ENCODE measurements at regions not wholly inside any gene's neighbourhood (a gene's known extent, or its start where the extent isn't known, plus 50 kb on each side); places are given as distances from the start of the nearest gene placed in this dataset.
A peak's percentile ranks its signal among the peaks of the same experiment; 100 is the strongest.
"Not testable (repeated sequence)": the region's sequence is repeated elsewhere in the genome, so short reads cannot be mapped to it uniquely, and the experiment has no call there.

DNA sequence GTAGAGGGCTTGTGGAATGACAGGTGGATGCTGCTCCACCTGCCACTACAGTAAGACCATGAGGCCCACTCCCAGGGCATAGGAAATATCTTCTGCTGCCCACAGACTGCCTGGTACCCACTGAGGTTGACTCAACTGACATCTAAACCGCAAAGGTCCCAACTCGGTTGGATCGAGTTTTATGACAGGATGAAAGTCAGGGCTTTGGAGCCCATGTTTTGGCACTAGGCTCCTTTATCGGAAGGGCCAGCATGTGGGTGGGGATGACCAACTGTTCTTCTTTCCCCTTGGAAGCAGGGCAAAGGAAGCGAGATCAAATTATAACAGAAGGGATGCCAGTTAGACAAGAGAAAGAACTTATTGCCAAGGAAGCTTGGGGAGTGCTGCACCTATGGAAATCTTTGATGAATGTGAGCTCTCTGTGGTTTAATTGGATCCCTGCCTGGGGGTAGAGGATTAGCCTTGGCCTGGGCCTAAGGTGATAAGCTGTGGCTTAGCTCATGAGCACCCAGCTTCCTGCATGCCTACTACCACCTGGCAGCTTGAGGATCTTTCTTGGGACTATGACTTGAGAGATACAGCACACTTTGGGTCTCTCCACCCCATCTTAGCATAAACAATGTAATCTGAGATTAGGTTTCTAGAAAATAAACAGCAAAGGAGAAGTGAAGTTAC lies 121.8 kb downstream of the KCNA5 start:
- no peak for DNase-seq

DNA sequence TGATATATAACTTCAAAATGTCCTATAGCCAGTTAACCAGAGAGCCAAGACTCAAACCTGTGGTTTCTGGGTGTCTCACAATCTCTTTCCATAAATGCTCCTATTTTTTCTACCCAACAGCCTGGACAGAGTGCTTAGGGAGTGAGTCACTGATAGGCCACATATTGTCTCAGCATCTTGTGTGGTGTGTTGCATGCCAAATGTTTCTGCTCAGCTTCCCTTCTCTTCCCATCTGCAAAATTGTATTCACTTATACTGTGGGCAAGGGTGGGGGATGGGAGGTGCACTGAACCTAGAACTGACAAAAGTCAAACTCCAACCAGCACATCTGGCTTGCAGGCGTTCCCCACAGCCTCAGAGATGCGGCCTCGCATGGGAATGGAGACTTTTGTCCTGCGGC lies 123.3 kb downstream of the KCNA5 start:
- DNase-seq, result peak; percentile 100

DNA sequence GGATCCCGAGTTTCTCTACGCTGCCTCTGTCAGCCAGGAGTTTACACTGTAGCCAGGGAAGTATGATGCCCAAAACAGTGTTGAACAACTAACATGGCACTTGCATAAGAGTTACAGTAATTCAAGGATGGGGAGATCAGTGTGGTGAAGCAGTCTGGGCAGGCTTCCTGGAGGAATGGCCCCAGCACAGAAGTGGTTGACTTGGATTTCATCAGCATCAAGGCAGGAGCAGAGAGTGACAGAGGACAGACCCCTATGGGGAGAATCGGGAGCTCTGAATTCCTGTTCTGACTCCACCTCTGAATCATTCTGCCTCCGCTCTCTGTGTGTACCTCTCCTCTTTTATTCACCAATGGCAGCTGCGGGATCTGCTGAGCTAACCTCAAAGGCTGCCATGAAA lies 124.5 kb downstream of the KCNA5 start:
- DNase-seq, result no peak

DNA sequence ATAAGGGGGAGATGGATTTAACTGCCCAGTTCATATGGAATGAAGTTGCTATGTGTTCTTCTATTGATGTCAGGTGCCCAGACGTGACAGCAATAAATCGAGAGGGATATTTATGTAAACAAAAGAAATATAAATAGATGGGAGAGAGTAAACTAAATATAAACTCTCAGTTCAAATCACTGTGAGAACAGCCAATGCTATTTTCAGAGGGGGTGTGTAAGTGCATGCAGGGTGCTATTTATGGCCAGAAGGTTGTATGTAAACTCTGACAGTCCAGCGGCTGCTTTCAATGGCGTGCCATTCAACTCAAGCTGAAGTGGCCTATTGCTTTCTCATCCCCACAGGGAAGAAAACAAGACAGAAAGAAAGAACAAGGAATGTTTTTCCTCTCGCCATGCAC lies 127.2 kb downstream of the KCNA5 start:
- DNase-seq, result no peak

DNA sequence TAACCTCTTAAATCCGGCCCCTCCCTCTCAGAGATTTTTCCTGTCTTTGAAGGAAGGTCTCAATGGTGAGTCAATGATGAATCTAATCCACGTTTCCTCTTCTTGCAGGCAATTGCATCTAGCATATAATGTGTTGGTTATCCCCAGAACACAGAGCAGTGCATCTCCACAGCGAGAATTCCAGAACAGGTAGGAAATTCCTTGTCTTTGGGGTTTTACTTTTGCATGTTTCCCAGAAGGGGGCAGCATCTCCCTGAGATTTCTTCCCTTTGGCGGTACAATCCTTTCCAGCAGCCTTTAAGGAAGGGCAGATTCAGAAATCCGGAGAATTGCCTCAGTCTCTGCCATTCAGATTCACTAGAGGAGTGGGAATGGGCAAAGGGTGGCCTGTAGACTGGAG lies 128.0 kb downstream of the KCNA5 start:
- peak; percentile 85 for DNase-seq

DNA sequence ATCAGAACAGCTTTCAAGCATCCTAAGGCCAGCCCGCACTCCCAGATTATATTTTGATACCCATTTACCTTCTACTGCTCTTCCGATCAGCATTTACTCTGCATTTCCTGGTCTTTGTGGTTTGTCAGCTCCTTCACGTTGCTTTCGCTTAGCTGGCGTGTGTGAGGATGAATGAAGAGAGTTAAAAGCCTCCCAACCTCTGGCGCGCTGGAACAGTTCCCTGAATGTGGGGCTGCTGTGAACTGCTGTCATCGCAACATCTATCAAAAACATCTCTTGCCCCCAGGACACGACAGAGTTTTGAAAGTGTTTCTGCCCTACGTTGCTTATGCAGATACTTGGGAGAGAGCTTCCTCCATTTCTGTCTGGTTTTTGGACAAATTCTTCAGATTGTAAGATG lies 129.2 kb downstream of the KCNA5 start:
- peak; percentile 87 for DNase-seq

DNA sequence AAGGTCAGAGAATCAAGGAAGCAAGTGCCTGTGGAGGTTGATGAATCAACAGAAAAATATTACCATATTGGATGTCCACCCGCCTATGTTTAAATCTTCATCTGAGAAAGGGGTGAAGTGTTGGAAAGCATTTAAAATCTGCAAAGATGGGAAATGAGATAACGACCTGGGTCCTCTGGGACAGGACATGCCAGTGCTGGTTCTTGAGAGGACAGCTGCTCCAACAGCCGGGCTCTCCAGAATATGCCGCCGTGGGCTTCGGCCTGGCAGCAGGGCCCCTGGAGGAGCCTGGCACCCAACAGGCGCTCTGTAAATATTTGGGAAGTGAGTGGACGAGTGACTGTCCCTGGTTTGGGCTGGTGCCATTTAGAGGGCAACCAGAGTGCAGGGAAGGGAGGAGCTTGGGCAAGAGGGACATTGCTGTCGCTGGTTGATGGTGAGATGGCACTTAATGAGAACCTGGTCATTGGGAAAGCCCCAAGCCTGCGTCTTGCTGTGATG lies 129.9 kb downstream of the KCNA5 start:
- no peak for DNase-seq

DNA sequence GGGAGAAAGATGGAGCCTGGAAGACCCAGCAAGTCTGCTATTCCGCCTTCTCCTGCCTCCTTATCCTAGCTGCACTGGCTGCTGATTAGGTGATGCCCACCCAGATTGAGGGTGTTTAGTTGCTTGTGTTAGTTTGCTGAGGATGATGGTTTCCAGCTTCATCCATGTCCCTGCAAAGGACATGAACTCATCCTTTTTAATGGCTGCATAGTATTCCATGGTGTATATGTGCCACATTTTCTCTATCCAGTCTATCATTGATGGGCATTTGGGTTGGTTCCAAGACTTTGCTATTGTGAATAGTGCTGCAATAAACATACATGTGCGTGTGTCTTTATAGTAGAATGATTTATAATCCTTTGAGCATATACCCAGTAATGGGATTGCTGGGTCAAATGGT lies 131.7 kb downstream of the KCNA5 start:
- DNase-seq, result not testable (repeated sequence)

DNA sequence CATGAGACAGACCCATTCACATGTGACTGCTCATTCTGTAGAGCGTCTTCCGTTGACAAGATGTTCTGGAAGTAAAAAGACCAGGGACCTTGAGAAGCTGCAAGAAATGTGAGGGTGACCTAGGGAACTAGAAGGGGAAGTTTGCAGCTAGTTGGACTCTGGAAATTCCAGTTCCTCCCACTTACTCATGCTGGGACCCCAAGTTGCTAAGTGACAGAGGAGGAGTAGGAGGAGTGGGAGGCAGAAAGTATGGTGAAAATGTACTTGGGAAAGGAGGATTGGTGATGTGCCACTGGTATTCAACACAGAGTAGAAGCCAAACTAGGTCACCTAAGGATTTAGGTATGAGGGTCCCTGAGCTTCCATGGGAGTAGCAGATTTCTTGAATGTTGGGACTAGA lies 132.4 kb downstream of the KCNA5 start:
- no peak for DNase-seq

DNA sequence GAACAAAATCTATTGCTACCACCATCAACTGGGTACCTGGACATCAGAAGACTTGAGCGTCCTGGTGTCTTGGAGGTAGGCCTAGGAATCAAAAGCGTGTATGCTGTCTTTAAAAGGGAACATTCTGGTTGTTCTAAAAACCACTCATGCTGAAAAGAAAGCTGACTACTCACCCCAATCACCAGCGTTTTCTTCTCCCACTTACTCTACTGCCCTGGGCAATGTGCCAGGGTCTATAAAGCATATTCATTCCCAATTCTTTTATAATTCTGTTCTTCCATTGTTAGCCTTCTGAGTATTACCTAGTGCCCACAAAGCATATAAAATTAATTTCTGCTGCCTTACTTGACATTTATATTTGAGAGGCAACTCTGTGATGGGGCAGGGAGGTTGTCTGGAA lies 133.4 kb downstream of the KCNA5 start:
- no peak for DNase-seq

DNA sequence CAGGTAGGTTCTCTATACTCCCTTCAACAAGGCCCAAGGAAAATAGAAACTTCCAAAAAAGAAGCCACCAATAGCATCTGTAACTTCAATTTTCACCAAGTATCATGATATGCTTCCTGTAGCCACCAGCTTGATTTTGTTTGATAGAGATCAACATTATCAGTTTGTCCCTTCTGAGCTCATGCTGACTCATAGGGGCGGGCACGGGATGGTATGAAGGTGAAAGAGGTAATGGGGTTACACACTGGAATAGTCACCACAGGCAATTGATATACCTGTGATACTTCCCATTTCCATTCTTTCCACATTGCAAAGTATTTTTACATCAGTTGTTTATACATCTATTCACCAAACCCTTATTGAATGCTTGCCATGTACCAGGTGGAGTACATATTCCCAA lies 134.1 kb downstream of the KCNA5 start:
- no peak for DNase-seq

DNA sequence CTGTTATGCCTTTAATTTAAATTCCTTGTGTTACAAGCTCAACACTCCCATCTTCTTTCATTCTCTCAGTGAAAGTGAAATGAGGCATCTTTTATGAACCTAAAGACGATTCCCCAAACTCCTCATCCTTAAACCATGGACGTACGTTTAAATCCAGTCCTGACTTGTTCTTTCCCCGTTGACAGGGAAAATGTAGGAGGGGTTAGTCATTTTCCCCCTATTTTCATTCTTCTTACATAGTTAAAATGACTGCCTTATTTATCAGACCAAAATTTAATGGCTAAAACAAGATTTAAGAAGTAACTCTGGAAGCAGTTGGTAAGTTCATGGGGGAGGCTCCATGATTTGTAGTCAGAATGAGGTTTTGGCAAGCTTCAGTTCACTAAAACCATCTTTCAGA lies 134.9 kb downstream of the KCNA5 start:
- DNase-seq, result peak; percentile 66

DNA sequence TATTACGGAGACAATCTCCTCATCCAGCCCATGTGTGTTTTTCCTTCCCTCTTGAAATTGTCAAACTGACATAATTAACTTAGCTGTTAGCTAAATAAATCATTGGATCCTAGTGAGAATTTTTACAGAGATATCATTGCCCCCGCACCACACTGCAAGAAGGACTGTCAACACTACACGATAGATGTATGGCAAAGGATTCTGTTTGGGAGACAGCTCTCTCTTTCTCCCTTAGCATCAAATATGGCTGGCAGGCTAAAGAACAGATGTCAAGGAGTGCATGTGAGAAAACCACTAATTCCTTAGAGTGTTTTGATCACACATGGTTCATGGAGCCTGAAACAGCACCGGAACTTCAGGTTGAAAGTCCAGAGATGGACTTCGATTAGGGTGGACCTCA lies 136.8 kb downstream of the KCNA5 start:
- no peak for DNase-seq

DNA sequence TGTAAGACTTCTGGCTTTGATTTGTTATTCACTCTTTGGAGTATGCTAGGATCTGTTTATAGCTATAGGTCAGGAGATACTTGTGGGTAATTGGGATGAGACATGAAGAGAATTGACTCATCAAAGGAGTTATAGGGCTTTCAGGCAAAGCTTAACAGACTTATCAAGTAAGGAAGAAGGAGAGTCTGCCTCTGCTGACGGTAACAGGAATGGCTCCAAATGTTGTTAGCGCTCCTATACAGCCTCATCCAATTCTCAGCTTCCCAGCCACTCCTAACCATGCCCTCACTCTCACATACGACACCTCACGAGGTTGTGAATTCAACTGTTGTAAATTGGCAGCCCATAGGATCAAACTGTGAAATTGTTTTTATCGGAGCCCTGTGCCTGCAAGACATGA lies 140.5 kb downstream of the KCNA5 start:
- no peak for DNase-seq

DNA sequence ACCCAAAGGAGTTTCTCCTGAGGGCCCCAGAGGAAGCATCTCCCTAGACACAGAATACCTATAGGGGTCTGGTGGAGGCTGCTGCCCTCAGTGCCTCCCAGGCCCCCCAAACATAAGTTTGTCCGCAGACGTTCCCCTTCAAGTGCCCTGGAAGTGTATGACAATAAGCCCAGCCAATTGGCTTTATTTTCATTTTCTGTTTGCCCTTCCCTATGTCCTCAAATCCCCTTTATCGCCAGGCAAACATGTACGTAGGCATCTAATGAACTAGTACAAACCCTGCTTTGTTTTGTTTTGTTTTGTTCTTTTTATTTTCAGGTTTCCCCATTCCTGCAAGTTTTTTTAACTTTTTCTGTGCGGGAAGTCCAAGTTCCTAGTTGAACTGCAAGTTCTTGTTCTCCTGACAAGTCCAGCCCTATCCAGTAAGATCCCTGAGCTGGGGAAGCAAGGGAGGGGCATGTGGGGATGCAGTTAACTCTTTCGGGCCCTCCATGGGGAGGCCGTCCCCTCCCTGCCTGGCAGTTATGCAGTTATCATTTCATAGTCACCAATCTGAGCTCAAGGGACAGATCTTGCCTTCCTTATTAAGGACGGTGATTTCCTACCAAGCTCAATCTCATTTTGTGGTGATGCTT lies 141.9 kb downstream of the KCNA5 start:
- DNase-seq, result no peak

DNA sequence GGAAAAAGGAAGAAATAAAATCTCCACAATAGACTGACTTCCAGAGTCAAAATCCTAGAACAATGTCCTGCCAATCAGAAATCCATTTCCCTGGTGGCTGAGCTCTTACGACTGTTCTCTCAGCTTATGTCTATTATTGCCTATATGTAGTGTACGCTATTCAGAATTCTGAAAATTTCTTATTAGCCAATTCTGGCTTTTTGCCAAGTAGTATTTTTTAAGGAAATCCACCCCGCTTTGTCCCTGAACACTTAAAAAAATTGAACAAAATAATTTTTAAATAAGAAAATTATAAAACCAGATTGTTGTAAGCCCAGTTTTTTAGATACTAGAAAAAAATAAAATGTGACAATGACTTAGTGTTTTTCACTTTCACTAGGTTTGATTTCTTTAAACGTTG lies 143.0 kb downstream of the KCNA5 start:
- DNase-seq, result no peak

DNA sequence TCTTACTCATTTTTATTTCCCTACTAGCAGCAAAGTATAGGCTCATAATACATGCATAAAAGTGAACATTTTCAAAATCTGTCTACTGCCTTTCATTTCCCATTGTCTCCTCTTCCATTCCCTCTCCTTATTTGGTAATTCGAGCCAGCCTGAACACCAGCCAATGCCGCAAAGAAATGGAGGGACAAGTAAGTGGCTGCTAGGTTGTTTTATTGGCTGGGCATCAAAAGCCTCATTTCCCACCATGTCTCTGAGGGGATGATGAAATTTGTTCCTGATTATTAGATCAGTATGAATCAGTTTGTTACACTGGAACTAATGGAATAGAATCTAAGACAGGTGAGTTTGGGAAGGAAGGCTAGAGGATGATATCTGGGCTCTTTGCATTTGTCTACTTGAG lies 143.5 kb downstream of the KCNA5 start:
- peak; percentile 55 for DNase-seq

DNA sequence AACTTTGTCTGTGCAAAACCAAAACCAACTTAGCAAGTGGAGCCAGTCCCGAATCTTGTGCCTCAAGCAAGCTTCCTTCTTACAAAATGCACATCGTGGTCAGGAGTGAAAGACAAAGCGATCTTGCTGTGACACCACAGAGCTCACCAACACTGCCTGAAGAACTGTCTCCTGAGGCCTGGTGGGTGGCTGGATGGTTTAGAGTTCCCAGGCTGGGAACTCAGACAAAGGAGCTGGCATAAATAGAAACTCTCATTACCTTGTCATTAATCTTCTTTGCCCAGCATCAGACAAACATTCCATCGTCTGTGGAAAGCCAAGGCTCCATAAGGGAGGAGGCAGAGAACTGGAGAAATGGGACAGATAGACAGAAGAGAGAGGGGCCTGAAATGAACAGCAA lies 144.8 kb downstream of the KCNA5 start:
- DNase-seq, result no peak

DNA sequence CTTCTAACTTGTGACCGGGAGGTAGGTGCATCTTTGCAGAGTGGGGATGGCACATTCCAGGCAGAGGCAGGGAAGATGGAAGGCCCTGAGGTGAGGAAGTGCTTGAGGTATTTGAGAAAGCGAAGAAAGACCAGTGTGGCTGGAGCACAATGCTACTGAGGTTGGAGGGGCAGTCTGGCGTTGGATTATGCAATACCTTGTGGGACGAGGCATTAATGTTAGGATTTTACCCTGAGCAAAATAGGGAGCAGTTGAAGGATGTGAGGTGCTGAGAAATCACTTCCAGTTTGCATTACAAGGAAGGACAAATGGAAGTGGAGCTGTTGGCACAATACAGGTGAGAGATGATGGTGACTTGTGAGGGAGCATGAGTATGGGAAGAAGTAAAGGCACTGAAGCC lies 145.5 kb downstream of the KCNA5 start:
- DNase-seq, result no peak

DNA sequence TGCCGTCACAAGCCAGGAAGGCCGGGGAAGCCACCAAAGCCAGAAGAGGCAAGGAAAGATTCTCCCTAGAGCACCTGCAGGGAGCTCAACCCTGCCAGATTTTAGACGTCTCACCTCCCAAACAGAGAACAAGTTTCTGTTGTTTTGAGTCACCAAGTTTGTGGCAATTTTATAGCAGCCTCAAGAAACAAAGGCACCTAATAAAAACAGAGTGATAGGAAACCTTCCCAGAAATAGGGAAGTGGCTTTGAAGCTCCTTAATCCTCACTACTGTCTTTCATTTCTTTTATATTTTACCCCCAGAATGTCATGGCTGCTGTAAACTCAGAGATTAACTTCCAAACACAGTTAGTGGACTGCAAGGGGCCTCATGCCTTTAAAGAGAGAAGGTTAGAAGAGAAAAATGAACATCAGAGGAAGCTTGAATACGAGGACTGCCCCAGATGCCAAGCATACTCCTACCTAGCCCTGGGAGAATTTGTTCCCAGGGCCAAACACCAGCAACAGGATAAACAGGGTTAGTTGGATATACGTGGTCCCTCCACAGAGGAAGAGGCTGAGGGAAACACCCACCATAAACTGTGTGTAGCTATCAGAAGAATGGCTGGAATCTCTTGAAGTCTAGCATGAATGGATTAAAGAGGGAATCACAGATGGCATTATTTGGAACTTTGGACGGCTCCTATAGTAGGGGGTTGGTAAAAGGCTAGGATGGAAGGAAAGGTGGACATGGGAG lies 148.3 kb downstream of the KCNA5 start:
- no peak for DNase-seq

DNA sequence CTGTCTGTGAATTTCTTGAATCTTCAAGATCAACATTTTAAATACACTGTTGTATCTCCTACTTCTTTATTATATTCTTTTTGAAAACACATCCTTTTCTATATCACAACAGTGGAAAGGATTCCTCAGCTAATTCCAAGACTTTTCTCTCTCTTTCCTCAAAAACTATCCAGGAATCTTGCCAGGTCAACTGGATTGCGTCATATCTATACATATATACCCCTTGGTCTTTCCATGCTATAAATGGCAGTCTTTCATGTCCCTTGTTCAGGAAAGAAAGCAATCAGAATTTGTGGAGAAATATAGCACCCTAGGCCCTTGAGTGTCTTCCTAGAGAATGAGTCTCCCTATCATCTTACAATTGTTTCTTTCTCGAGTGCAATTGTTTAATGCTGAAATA lies 149.0 kb downstream of the KCNA5 start:
- peak; percentile 67 for DNase-seq

DNA sequence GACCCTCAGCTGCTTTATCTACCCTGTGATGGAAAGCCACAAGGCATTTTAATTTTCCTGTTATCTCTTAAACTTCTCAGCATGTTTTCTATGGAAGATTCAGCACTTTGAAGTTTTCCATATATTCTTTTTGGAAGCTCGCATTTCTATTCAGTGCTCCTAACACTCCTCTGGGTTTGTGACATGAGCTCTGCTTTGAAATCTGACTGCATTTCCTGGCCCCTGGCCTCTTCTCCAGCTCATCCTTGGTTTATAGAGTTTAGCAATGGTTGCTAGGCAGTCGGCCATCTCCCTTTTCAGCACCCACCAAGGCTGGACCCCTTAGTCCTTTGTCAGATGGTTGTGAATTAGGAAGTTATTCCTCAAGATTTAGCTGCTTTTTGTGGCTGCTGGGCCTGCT lies 150.6 kb downstream of the KCNA5 start:
- no peak for DNase-seq

DNA sequence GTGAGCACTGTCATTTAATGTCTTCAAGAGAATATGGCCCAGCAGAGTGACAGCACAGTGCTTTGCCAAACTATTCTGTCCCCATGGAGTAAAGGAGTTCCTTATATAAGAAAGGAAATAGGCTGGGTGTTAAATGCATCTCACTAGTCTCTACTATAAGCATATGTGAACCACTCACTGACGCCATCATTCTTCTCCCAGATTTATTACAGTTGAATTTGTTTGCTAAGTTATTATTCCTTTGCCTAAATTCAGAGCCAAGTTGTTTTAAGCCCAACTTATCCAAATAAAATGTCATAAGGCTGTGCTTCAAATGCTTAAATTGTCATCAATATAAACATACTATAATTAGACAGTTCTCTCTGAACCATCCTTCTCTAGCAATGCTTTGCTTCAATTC lies 151.6 kb downstream of the KCNA5 start:
- DNase-seq, result no peak

DNA sequence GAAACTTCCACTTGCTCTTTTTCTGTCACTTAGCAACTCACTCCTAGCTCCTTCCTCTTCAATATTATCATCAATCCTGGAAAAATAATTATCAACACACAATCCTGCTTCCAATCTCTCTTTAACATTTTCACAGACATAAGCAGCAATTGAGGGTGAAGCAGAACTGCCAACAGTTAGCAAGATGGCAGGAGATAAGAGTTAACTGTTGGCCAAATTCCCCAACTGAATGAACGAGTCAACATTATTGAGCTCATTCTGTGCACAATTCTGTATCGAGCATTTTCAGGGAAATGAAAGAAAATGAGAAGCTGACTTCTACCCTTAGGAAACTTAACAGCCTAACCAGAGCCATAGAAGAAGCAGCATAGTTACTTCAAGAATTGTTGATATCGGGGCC lies 152.0 kb downstream of the KCNA5 start:
- DNase-seq, result no peak

Data from fibroblast of upper back skin (primary cell).